Heart right ventricle (tissue), 16 donors: ENCODE measurements at regions not wholly inside any gene's neighbourhood (a gene's known extent, or its start where the extent isn't known, plus 50 kb on each side); places are given as distances from the start of the nearest gene placed in this dataset.

Experiments used
- ATAC-seq, 8 donors: fragments of 200-7000 bp; cut with Tn5 transposase; one replicate each; pipeline ENCODE4 v1.9.1; 2020; ENCODE audit warnings: mild to moderate bottlenecking in 8 of 8, moderate library complexity in 8 of 8, moderate number of reproducible peaks in 1 of 8
- DNase-seq, 2 donors: peaks; one replicate each; pipeline ENCODE4 v3.0.0-alpha.2; 2020
- H3K27ac ChIP-seq, 10 donors: fragments of 200-600 bp; sonication (generic) in 2 of 10; one replicate each; pipeline versions ENCODE4 v1.5.0 to v1.8.0; 2020 to 2022; ENCODE audit warnings: mild to moderate bottlenecking in 3 of 10
- H3K27me3 ChIP-seq, 7 donors: fragments of 200-600 bp; one replicate each; pipeline ENCODE4 v1.8.0; 2021 to 2022; ENCODE audit warnings: mild to moderate bottlenecking in 2 of 7
- H3K36me3 ChIP-seq, 9 donors: fragments of 200-600 bp; sonication (generic) in 1 of 9; one replicate each; pipeline versions ENCODE4 v1.5.0 to v1.8.0; 2020 to 2022; ENCODE audit warnings: mild to moderate bottlenecking in 2 of 9
- H3K4me1 ChIP-seq, 9 donors: fragments of 200-600 bp; sonication (generic) in 1 of 9; one replicate each; pipeline versions ENCODE4 v1.5.0 to v1.8.0; 2020 to 2022; ENCODE audit warnings: mild to moderate bottlenecking in 4 of 9
- H3K4me3 ChIP-seq, 10 donors: fragments of 200-600 bp; sonication (generic) in 2 of 10; one replicate each; pipeline versions ENCODE4 v1.5.0 to v1.8.0; 2020 to 2022; ENCODE audit warnings: mild to moderate bottlenecking in 7 of 10, moderate library complexity in 2 of 10
- H3K9me3 ChIP-seq, 11 donors: fragments of 200-600 bp in 10 of 11; sonication (generic) in 2 of 11; one replicate each; pipeline versions ENCODE4 v1.5.0 to v1.8.0; 2013 to 2022; ENCODE audit warnings: mild to moderate bottlenecking in 2 of 11, control low read depth in 1 of 11, moderate library complexity in 1 of 11
- CTCF ChIP-seq, 9 donors: fragments of 200-600 bp; sonication (generic) in 2 of 9; IDR thresholded peaks; one replicate each; pipeline versions ENCODE4 v1.5.0 to v1.8.0; 2021 to 2022; ENCODE audit warnings: antibody characterized with exemption in 9 of 9, mild to moderate bottlenecking in 5 of 9, moderate library complexity in 1 of 9
- WGBS, 2 donors: extraction: QIAGEN DNeasy Blood & Tissue Kit; methylation state at CpG; one replicate each; pipeline ENCODE4 v1.1.7; 2013; ENCODE audit warnings: inconsistent platforms in 1 of 2; 5-methylcytosine and 5-hydroxymethylcytosine counted together
- intact Hi-C, 10 donors: fragments of 100-400 bp; cut with DNase I; formaldehyde crosslinking; loops; one replicate each; pipeline versions ENCODE4 v1.11.1 to v1.14.2; 2022
- donor health status: Arrhythmogenic right ventricular cardiomyopathy.
- donor health status: ischemic (EF 13 %, LVEDD 7.1; RV severe dilation, severe dysfunction).
- donor health status: healthy with polysubstance abuse.
- donor health status: DM: no; HTN: yes; CAD: no.
- donor health status: DM: no; HTN: no; CAD: no.
- donor health status: ischemic (EF 25% LVEDD 6.9; RV normal size, moderate dysfunction).
- donor health status: ischemic (EF 25% LVEDD 5.7; RV mildly dilated, moderate dysfunction).
- donor health status: healthy.
- donor health status: DM: yes; HTN: yes; CAD: no.
- donor health status: Ischemic cardiomyopathy.
- donor health status: ischemic (EF 35%, LVEDD 5.7; RV mildly dilated, moderate dysfunction).
- donor health status: nonischemic (EF 11% LVEDD 7.7; RV severe dilation, severe dysfunction).
- donor health status: DM: yes; HTN: yes; CAD: no.
- donor health status: PGD.
- donor health status: ischemic (EF 29% LVEDD 5.4; RV normal size, mild dysfunction).
- donor health status: nonischemic (EF 23%, LVEDD 6.1; RV moderate dilation, normal function).

- intact Hi-C loops: no loop called here
- H3K27ac ChIP-seq: no peak overlapping the region
- ATAC-seq (no peak), DNase-seq (no peak)
- no peak for TF ChIP-seq CTCF (IDR thresholded peaks at IDR 0.05)
- WGBS, 2 donors: 30 to 43% methylated on average over 1 of the region's 1 CpG
- no peak overlapping the region for H3K4me3 ChIP-seq
- H3K4me1 ChIP-seq: no peaks in the 10 kb centered on the region
- peaks cover 0 to 3% (median 0%) of the 10 kb centered on the region in 11 donors for H3K9me3 ChIP-seq
- no peaks in the 10 kb centered on the region for H3K36me3 ChIP-seq
- peaks cover 0 to 16% (median 3%) of the 10 kb centered on the region in 7 donors for H3K27me3 ChIP-seq
These were observed 1153.5 kb downstream of the AACS start for GRCh38 chr12:126218697-126219096.

GRCh38 chr12:126219139-126219538, 1153.9 kb downstream of the AACS start:
- Histone ChIP-seq H3K9me3 (peaks cover 0 to 3% (median 0%) of the 10 kb centered on the region in 11 donors), H3K36me3 (no peaks in the 10 kb centered on the region), H3K4me3 (no peak overlapping the region), H3K27ac (no peak overlapping the region), H3K27me3 (peaks cover 0 to 16% (median 3%) of the 10 kb centered on the region in 7 donors), H3K4me1 (no peaks in the 10 kb centered on the region)
- DNase-seq (no peak), ATAC-seq (no peak)
- TF ChIP-seq CTCF (IDR thresholded peaks at IDR 0.05): no peak
- intact Hi-C loops: no loop called here
- WGBS, 2 donors: 54 to 74% methylated on average over 2 of the region's 2 CpGs

- Histone ChIP-seq H3K4me1 (no peaks in the 10 kb centered on the region), H3K27ac (no peak overlapping the region), H3K4me3 (no peak overlapping the region), H3K9me3 (peaks cover 0 to 3% (median 0%) of the 10 kb centered on the region in 11 donors), H3K36me3 (no peaks in the 10 kb centered on the region), H3K27me3 (peaks cover 0 to 10% (median 3%) of the 10 kb centered on the region in 7 donors)
- intact Hi-C loops: no loop called here
- 56 to 61% methylated on average over 6 of the region's 6 CpGs for WGBS, 2 donors
- ATAC-seq (no peak), DNase-seq (no peak)
- TF ChIP-seq CTCF (IDR thresholded peaks at IDR 0.05): no peak
These were observed 1154.5 kb downstream of the AACS start for GRCh38 chr12:126219654-126220279.

GRCh38 chr12:126224032-126224431, 1158.8 kb downstream of the AACS start:
- H3K4me3 ChIP-seq: no peak overlapping the region
- WGBS, 2 donors: 74 to 85% methylated on average over 3 of the region's 3 CpGs
- ATAC-seq (no peak), DNase-seq (no peak)
- peaks cover 0 to 4% (median 0%) of the 10 kb centered on the region in 7 donors for H3K27me3 ChIP-seq
- intact Hi-C loops: no loop called here
- peaks cover 0 to 17% (median 0%) of the 10 kb centered on the region in 11 donors for H3K9me3 ChIP-seq
- H3K4me1 ChIP-seq: no peaks in the 10 kb centered on the region
- TF ChIP-seq CTCF (IDR thresholded peaks at IDR 0.05): no peak
- H3K36me3 ChIP-seq: no peaks in the 10 kb centered on the region
- H3K27ac ChIP-seq: no peak overlapping the region
